Upper lobe of left lung (tissue), 4 donors: ENCODE measurements at regions not wholly inside any gene's neighbourhood (a gene's known extent, or its start where the extent isn't known, plus 50 kb on each side); places are given as distances from the start of the nearest gene placed in this dataset.

Source experiments
- EP300 ChIP-seq, 4 donors: sonication (generic); formaldehyde crosslinking; IDR thresholded peaks; one replicate each; pipeline ENCODE4 v1.5.1; 2017; ENCODE audit warnings: antibody characterized with exemption in 4 of 4, control low read depth in 2 of 4
- POLR2AphosphoS5 ChIP-seq, 2 donors: sonication (generic); formaldehyde crosslinking; IDR thresholded peaks; one replicate each; pipeline ENCODE4 v1.5.1; 2017; ENCODE audit warnings: antibody characterized with exemption in 2 of 2
- TF ChIP-seq, protein P1 (sequence below), 6 experiments: fragments of 450-650 bp in 4 of 6; fragments of 200-600 bp in 2 of 6; sonication (generic) in 2 of 6; IDR thresholded peaks; one replicate each; pipeline ENCODE4 v1.5.1; 2016 to 2019; ENCODE audit warnings: antibody characterized with exemption in 6 of 6

DNA sequence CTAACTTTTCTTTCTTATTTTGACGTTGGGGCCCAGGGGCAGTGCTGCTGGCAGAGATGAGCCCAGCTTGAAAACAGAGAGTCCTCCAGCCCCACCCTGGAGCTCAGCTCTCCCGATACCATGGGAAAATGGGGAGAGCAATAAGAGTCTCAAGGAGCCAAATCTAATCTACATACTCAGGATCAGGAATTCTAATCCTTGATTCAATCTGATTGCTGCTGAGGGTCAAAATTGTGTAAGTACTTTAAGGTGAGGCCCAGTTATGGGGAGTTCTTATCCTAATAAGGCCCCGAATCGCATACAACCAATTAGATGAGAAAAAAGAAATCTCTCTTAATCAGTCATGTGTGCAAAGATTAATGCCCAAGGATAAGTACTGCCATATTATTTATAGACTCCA, 202.9 kb downstream of the FAM76B start:
- TF ChIP-seq, protein P1, sequence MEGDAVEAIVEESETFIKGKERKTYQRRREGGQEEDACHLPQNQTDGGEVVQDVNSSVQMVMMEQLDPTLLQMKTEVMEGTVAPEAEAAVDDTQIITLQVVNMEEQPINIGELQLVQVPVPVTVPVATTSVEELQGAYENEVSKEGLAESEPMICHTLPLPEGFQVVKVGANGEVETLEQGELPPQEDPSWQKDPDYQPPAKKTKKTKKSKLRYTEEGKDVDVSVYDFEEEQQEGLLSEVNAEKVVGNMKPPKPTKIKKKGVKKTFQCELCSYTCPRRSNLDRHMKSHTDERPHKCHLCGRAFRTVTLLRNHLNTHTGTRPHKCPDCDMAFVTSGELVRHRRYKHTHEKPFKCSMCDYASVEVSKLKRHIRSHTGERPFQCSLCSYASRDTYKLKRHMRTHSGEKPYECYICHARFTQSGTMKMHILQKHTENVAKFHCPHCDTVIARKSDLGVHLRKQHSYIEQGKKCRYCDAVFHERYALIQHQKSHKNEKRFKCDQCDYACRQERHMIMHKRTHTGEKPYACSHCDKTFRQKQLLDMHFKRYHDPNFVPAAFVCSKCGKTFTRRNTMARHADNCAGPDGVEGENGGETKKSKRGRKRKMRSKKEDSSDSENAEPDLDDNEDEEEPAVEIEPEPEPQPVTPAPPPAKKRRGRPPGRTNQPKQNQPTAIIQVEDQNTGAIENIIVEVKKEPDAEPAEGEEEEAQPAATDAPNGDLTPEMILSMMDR (IDR thresholded peaks at IDR 0.05), result no peak
- TF ChIP-seq POLR2AphosphoS5 (IDR thresholded peaks at IDR 0.05), result no peak
- no peak for TF ChIP-seq EP300 (IDR thresholded peaks at IDR 0.05)
